HuH-7.5 (cell line): ENCODE measurements at regions not wholly inside any gene's neighbourhood (a gene's known extent, or its start where the extent isn't known, plus 50 kb on each side); places are given as distances from the start of the nearest gene placed in this dataset.

ENCODE experiments used
- DNase-seq: peaks from one replicate; pipeline ENCODE4 v3.0.0; 2011; ENCODE audit warnings: low spot score

DNA sequence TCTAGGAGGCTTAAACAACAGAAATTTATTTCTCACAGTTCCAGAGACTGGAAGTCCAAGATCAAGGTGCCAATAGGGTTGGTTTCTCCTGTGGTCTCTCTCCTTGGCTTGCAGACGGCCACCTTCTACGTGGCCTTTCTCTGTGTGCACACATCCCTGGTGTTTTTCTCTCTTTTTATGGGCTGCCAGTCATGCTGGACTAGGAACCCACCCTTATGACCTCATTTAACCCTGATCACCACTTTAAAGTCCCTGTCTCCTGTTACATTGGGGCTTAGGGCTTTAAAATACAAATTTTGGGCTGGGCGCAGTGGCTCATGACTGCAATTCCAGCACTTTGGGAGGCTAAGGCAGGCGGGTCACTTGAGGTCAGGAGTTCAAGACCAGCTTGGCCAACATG is 157.1 kb downstream of the TLE1 start:
- no peak for DNase-seq

DNA sequence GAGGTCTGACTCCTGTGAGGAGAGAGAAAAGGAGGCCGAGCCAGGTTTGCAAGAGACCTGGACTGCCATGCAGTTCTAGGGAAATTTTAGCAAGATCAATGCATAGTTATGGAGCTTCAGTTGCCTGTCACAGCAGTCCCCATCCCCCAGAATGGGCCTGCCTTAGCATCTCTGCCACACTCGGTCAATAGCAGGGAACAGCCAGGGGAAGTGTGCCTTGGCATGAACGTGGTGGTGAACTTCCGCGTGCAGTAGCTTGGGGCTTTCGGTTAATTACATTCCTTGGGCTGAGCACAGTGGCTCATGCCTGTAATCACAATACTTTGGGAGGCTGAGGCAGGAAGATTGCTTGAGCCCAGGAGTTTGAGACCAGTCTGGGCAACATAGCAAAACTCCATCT is 157.8 kb downstream of the TLE1 start:
- no peak for DNase-seq

DNA sequence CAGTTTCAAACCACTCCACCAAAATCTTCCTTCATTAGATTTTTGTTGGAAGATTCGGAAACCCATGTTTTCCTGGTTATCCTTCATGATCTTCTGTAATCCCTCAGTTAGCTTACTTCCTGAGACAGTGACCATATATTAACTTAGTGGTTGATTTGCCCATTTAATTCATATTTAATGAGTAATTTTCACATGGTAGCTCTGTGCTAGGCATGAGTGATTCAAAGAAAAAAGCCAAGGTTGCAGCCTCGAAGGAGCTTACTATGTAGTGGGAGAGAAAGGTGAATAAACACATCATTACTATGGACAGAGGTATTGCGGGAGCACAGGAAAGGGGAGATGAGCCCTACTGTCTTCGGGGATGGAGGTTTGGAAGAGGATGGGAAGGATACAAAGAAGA is 158.5 kb downstream of the TLE1 start:
- no peak for DNase-seq

DNA sequence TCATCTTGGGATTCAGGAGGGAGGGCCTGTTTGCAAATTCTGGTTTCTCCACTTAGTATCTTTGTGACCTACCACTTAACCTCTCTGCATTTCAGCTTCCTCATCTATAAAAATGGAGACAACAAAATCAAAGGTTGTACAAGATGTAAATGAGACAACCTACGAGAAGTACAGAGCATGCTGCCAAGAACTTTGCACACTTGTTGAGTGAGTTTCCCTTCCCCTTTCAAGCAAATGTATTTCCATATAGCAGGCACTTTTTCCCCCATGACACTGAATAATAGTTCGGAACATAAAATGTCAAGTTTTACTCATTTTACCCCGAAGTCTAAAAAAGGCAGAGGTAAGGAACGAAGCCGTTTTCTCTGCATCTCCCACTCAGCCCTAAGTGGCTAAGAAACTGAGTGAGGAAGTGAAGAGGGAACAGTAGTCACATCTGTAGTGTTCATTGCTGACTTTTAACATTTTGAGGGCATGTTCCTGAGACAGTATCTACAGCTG is 159.0 kb downstream of the TLE1 start:
- no peak for DNase-seq

DNA sequence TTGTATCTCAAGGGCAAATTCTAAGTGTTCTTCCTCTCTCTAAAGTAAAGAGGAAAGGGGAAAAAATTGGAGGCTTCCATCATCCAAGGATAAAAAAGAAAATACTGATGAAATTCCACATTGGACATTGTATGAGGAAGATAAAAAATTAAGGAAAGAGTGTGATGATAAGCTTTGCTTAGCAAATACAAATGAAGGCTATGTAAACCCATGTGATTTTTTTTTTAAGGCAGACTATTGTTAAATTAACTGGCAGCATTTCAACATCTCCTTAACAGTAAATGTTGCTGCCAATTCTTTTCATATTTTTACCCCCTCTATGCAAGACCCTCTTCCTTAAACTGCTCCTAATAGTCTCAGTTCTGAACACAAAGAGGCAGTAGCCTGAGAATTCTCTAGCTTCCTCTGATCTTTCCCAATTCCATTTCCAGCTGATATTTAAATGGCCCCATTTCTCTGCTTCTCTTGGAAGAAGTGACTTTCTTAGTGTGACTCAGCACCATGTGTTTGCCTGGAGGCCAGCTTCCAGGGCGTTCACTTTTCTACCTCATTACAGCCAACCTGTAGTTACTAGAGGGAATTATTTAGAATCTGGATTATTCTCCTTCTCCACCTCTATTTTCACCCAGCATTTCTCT is 159.7 kb downstream of the TLE1 start:
- DNase-seq: no peak

DNA sequence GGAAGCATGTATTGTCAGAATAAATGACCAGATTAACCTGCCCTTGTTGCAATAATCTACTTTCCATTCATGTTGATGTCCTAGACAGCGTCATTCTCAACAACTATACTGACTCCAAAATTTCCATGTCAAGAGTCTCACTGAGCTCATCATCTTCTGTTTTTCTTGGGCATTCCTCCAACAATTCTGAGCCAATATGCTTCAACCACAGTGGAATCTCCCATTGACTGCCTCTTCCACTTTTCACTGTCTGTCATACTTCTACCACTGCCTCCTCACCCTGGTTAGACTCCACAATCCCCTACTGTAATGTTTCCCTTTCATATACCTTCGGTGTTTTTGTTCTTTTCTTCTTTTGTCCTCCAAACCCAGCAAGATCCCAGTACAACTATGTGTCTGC is 162.8 kb downstream of the TLE1 start:
- DNase-seq: no peak

DNA sequence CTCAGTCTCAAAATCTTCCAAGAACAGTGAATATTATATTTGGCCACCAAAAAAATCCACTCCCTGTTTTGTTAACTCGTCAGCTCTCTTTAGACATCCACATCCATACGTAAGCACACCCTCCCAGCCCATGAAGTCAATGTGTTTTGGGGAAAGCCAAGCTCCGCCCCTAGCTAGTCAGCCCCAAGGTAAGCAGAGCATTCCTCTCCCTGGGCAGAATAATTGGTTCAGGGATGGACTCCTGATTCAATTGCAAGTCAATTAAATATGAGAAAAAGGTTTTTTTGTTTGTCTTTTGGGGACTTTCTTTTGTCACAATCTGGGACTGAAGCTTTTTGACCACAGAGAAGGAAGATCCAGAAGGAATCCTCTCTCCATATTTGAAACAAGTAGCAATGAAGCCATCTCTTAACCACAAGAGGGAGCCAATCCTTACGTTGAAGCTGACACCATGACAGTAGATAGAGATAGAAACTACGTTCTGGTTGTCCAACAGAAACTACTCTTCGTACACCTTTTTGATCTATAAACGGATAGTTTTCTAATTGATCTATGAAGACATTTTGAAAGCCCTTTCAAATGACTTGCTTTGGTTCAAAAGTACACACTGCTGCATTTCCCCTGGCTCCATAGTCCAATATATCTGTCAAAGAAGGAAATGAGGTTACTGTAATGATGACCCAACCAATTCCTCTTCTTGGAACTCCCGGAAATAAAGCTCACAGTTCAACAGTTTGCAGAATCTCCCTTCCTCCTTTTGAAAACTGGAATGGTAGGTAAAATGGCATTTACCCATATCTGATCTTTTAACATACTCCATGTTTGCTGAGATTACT is 166.4 kb downstream of the TLE1 start:
- peak; percentile 35 for DNase-seq

DNA sequence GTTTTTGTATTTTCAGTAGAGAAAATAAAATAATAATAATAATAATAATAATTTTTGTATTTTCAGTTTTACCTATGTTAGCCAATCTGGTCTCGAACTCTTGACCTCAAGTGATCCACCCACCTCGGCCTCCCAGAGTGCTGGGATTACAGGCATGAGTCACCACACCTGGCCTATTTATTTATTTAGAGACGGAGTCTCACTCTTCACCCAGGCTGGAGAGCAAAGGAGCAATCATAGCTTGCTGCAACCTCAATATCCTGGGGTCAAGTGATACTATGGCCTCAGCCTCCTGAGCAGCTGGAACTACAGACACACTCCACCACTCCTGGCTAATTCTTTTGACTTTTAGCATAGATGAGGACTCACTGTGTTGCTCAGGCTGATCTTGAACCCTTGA is 167.5 kb downstream of the TLE1 start:
- no peak for DNase-seq

DNA sequence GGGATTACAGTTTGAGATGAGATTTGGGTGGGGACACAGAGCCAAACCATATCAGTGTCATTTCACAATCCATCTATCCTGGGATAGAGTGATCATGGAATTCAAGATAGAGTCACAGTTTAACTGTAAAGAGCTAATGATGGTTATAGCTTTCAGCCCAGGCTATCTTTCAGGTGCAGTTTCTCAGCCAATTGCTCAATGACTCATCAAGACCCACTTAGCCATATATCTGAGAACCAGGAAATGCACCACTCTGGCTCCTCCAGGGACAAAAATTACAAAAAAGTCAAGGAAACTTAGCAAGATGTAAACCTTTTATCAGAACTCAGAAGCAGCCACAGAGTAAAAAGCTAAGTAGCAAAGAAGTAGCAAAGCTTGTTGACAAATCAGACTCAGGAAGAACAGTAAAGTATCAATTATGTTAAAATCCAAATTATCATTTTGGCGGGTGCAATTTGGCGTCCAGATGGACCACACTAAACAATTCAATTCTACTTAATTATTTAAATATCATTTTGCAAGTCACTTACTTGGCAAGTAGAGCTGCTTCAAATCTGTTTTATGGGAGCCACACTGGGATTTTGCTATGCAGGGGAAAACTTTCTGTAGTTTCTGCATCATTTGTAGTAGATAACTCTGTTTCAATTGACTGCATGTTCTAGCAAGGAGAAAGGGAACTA is 169.4 kb downstream of the TLE1 start:
- DNase-seq: no peak

DNA sequence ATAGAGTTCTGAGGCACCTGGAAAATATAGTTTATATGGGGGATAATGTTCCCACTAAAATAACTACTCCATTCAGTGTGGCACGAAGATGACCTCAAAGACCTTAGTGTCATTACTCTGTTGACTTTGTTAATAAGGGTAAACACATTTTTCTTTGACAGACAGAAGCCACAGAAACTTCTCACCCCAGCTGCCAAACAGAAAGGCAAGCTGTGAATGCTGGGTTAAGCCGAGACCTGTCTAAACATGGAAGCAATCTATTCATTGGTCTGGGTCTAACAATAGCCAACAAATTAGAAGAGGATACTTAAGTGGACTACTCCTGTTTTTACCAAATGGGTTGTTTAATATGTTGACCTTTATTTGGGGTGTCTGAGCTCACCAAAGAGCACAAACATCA is 171.4 kb downstream of the TLE1 start:
- no peak for DNase-seq

DNA sequence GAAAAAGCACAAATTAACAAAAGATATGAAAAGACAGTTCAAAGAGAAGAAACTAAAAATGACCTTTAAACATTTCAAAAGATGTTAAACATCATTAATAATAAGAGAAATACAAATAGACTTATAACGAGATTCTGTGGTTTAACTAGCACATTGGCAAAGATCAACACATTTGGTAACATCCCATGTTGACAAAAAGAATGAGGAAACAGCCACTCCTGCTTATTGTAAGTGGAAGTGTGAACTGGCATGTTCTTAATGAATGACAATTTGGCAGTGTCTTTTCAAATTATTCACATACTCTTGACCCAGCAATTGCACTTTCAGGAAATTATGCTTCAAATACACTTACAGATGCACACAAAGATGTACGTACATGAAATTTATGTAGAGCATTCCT is 176.3 kb downstream of the TLE1 start:
- no peak for DNase-seq

DNA sequence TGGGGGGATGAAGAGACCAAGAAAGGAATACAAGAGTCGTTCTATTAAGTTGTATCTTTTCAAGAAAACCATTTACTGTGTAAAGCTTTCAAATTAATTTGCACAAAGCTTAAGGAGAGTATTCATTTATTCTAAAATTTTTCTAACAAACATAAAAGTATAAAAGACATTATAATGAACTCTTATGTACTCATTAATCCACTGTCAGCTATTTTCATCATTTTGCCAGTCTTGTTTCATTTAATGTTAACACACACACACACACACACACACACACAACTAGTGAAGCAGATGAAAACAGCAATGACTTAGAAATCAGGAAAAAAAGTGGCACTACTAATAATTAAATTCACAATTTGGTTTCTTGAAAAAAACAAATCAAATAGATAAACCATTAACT is 176.7 kb downstream of the TLE1 start:
- DNase-seq: no peak

DNA sequence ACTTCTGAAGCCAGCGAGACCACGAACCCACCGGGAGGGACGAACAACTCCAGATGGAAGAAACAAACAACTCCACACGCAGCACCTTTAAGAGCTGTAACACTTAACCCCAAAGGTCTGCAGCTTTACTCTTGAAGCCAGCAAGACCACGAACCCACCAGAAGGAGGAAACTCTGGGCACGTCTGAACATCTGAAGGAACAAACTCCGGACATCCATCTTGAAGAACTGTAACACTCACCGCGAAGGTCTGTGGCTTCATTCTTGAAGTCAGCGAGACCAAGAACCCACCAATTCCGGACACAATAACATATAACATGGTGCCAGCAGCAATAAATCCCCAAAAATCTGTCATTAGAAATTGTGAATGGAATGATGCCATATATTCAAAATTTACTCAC is 180.9 kb downstream of the TLE1 start:
- DNase-seq: no peak

DNA sequence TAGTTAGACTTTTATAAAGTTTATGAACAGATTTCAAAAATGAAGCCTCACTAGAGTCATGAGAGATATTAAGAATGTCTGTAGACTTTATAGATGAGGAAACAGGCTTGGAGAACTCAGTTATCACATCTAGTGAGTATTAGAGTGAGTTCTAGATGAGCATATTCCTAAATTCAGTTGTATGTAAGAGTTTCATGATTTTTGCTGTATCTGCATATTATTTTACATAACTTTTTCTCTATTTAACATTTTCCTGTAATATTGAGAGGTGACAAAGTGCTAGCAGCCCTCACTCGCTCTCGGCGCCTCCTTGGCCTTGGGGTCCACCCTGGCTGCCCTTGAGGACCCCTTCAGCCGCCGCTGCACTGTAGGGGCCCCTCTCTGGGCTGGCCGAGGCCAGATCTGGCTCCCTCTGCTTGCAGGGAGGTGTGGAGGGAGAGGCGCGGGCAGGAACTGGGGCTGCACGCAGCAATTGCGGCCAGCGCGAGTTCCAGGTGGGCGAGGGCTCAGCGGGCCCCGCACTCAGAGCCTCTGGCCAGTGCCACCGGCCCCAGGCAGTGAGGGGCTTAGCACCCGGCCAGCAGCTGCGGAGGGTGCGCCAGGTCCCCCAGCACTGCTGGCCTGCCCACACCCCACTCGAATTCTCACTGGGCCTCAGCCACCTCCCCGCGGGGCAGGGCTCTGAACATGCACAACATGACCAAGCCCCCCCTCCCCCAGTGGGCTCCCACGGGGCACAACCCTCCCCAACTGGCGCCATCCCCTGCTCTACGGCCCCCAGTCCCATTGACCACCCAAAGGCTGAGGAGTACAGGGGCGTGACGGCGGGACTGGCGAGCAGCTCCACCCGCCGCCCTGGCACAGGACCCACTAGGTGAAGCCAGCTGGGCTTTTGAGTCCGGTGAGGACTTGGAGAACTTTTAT is 182.1 kb downstream of the TLE1 start:
- DNase-seq: no peak

DNA sequence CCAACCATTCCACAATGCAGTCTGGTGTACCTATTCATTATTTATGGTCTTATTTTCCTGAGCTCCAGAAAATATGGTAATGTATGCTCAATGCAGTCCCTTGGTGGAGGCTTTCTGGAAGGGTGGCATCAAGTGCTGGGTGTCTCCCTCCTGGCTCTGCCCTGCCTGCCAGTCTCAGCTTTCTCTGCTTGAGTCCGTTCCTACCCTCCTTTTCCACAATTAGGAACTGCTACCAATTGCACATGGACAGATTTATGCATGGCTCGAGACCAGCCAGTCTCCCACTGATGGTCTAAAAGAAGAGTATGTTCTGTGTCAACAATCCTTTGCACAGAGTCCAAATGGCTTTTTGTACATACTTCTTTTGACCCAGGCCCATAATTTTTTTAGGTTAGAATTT is 189.8 kb downstream of the TLE1 start:
- DNase-seq: no peak

DNA sequence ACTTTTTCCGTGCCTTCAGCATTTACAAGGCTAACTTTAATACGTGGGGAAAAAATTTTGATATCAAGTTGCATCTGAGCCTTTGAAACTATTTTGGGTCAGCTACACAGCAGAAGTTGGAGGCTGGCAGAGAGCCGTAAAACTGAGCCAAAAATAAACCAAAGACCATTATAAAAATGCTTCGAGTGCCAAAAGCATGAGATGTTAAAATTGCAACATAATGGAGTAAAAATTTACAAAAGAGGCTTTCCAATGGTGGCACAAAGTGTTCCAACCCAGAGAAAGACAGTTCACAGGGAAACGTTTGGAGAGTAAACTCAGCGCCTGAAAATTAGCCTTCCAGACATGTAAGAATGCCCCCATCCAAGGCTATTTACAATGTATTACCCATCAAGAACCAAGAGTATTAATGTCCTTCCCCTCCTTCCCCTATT is 190.3 kb downstream of the TLE1 start:
- DNase-seq: no peak

DNA sequence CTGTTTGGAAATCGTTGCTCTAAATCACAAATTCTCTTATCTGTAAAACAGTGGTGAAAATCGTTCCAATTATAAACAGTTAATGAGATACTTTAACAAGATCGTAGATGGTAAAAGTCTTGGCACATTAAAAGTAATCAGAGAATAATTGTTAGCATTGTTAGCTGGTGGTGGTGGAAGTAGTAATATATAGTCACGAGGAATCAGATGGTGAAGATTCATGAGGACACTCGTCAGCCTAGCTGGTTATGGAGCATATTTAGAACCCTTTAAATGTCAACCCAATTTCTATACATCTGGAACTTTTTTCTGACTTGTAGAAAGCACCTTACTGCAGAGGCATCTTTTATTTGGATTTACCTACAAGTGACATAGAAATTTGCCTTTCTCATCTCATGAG is 190.8 kb downstream of the TLE1 start:
- no peak for DNase-seq

DNA sequence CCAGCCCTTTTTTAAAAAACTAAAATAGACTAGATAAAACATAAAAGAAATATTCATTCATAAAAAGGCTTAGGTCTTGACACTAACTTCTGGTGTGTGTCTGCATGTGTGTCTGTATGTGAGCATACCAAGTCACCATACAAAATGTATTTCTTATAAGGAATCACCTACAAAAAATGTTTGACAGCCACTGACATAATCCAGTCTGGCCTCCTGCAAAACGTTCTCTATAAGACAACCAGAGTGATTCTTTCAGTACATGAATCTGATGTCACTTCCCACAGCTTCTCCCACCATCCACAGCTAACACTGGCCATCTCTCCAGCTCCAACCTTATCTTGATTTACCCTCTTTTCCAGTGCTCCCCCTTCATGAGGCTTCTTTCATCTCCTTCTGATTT is 192.3 kb downstream of the TLE1 start:
- DNase-seq: no peak

DNA sequence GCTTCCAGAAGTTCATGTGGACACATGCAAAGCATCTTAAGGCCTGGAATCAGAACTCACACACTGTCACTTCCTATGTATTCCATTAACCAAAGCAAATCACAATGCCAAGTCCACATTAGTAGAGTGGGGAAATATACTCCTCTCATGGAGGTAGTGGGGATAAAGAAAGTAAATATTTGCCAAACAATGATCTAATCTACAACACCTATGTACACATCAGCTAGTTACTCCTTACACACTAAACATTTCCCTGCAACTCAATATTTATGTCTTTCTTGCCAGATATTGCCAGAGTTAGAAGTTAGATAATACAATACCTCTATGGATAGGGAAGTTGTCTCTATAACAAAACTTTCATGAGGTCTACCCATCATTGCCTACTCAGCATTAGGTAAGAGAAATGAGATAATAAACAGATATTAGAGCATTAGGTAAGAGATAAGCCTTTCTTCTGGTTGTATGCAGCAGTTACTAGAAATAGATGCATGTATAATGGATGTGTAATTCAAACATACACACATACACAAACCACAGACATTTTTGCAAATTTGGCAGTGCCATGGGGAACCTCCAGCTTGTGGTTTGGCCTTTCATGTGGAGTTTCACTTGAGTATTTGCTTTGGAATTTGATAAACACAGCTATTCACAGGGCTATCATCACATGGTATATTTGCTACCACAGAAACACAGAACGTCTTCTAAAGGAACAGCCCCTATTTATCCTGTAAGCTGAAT is 196.5 kb downstream of the TLE1 start:
- peak; percentile 58 for DNase-seq

DNA sequence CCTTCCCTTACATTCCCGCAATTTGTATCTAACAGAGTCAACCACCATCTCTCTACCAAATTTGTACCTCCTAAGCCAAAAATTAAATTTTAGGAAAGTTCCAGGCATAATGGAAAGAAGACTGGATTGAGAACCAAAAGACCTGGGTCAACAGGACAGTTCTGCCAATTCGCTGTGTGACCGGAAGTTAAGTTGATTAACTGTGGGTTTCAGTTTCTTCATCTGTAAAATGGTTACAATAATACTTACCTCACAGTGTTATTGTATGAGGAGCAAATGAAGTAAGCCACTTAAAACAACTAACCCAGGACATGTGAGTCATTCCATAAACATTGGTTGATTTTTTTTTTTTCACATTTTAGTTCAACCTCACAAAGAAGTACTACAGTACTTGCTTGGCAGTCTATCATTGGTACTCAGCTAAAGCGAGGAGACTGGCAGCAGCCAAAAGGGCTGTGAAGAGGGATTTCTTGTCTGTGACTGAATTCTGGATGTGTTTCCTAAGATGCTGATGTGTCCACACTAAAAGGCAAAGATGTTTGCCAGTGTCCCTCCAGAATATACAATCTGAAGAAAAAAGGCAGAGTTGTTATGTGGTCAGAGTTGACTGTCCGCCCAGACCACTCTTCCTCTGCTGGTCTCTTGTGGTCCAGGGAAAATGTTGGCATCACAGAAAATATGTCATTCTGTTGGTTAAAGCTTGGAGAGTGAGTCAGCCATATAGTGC is 198.6 kb downstream of the TLE1 start:
- no peak for DNase-seq

DNA sequence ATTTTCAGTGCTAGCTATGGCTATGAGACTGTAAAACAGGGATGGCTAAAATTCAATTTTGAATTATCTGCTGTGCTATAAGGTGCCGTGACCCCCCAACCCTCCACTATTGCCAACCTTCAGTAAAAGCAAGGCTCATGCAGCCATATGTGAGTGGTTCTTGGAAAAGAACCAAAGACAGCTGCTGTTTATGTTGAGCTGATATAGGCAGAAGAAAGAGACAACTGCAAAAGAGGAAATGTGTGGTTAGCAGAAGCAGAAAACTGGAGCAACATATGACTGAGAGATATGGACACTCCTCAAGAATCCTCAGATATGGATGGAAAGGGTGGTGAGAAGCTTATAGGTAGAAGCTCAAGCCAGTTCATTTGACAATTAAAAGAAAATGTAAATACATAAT is 200.3 kb downstream of the TLE1 start:
- DNase-seq: no peak
